Neural cell (in vitro differentiated cells): ENCODE measurements at regions not wholly inside any gene's neighbourhood (a gene's known extent, or its start where the extent isn't known, plus 50 kb on each side); places are given as distances from the start of the nearest gene placed in this dataset.

Source experiments
- CTCF ChIP-seq: fragments of 450-650 bp; IDR thresholded peaks from 2 replicates; pipeline ENCODE4 v1.5.1; 2014; ENCODE audit warnings: antibody characterized with exemption, mild to moderate bottlenecking, moderate library complexity; ENCODE audit not compliant: poor library complexity, severe bottlenecking
- EP300 ChIP-seq: fragments of 450-650 bp; conservative IDR thresholded peaks from 2 replicates; pipeline ENCODE4 v1.6.1; 2014; ENCODE audit warnings: antibody characterized with exemption, mild to moderate bottlenecking, moderate library complexity; ENCODE audit not compliant: poor library complexity, severe bottlenecking
- EZH2 ChIP-seq: fragments of 200-600, 300-800 bp; shearing (Covaris generic), sonication (generic); IDR thresholded peaks from 2 replicates; pipeline ENCODE4 v1.6.1; 2014; ENCODE audit warnings: antibody characterized with exemption, low read length, borderline replicate concordance, mild to moderate bottlenecking; ENCODE audit not compliant: insufficient read depth, poor library complexity, severe bottlenecking
- POLR2AphosphoS5 ChIP-seq: IDR thresholded peaks from 2 replicates; pipeline ENCODE4 v1.6.1; 2012
- RAD21 ChIP-seq: fragments of 450-650 bp; conservative IDR thresholded peaks from 2 replicates; pipeline ENCODE4 v1.6.1; 2014; ENCODE audit warnings: antibody characterized with exemption, mild to moderate bottlenecking, moderate library complexity
- SMC3 ChIP-seq: fragments of 450-650 bp; conservative IDR thresholded peaks from 2 replicates; pipeline ENCODE4 v1.6.1; 2014; ENCODE audit warnings: antibody characterized with exemption, mild to moderate bottlenecking, moderate library complexity; ENCODE audit not compliant: poor library complexity
- TAF1 ChIP-seq: IDR thresholded peaks from 2 replicates; pipeline ENCODE4 v1.6.1; 2012; ENCODE audit warnings: low read depth
- TF ChIP-seq, protein P1 (sequence below): IDR thresholded peaks from 2 replicates; pipeline ENCODE4 v1.6.1; 2012; ENCODE audit warnings: borderline replicate concordance

DNA sequence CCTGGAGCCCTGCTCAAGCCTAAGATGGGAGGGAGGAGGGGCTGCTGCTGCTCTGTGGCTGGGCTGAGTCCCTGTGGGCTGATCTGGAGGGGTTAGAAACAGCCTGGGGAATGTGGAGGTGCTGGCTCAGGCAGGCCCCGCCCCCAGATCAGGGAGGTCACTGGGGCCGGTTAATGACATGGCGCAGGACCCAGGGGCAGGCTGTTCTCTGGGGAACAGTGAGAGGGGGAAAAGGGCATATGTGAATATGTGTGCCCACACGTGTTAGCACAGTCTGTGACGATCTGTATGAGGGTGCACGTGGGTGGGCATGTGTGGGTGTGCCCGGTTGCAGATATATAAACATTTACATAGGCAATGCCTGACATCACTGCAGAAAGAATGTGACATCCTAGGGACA, 143.5 kb downstream of the MIAT start:
- TF ChIP-seq CTCF (no peak), EZH2 (no peak), POLR2AphosphoS5 (no peak), EP300 (no peak), SMC3 (no peak), TAF1 (no peak), RAD21 (no peak)
- TF ChIP-seq, protein P1, sequence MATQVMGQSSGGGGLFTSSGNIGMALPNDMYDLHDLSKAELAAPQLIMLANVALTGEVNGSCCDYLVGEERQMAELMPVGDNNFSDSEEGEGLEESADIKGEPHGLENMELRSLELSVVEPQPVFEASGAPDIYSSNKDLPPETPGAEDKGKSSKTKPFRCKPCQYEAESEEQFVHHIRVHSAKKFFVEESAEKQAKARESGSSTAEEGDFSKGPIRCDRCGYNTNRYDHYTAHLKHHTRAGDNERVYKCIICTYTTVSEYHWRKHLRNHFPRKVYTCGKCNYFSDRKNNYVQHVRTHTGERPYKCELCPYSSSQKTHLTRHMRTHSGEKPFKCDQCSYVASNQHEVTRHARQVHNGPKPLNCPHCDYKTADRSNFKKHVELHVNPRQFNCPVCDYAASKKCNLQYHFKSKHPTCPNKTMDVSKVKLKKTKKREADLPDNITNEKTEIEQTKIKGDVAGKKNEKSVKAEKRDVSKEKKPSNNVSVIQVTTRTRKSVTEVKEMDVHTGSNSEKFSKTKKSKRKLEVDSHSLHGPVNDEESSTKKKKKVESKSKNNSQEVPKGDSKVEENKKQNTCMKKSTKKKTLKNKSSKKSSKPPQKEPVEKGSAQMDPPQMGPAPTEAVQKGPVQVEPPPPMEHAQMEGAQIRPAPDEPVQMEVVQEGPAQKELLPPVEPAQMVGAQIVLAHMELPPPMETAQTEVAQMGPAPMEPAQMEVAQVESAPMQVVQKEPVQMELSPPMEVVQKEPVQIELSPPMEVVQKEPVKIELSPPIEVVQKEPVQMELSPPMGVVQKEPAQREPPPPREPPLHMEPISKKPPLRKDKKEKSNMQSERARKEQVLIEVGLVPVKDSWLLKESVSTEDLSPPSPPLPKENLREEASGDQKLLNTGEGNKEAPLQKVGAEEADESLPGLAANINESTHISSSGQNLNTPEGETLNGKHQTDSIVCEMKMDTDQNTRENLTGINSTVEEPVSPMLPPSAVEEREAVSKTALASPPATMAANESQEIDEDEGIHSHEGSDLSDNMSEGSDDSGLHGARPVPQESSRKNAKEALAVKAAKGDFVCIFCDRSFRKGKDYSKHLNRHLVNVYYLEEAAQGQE: no peak
